Vagina (tissue), 2 donors: ENCODE measurements at regions not wholly inside any gene's neighbourhood (a gene's known extent, or its start where the extent isn't known, plus 50 kb on each side); places are given as distances from the start of the nearest gene placed in this dataset.

ENCODE experiments used
- CTCF ChIP-seq, 3 experiments: fragments of 450-650 bp in 2 of 3; fragments of 200-600 bp in 1 of 3; sonication (generic) in 1 of 3; IDR thresholded peaks; one replicate each; pipeline ENCODE4 v1.5.1; 2017 to 2019; ENCODE audit warnings: antibody characterized with exemption in 3 of 3, mild to moderate bottlenecking in 2 of 3, moderate library complexity in 2 of 3
- POLR2AphosphoS5 ChIP-seq, 2 donors: sonication (generic); formaldehyde crosslinking; IDR thresholded peaks; one replicate each; pipeline ENCODE4 v1.9.0; 2017; ENCODE audit warnings: antibody characterized with exemption in 2 of 2, mild to moderate bottlenecking in 2 of 2, low read depth in 1 of 2; ENCODE audit not compliant: insufficient read depth in 1 of 2

DNA sequence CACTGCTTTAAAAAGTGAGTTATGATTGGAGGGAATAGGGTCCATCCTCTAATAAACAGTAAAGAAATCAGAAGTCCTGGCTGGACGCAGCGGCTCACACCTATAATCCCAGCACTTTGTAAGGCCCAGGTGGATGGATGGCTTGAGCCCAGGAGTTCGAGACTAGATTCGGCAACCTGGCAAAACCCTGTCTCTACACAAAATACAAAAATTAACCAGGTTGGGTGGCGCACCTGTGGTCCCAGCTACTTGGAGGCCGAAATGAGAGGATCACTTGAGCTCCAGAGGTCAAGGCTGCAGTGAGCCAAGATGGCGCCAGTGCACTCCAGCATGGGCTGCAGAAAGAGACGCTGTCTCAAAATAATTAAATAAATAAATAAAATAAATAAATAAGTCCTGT, 171.2 kb downstream of the POTEB3 start:
- TF ChIP-seq CTCF (IDR thresholded peaks at IDR 0.05) (peak in 1 of 3 experiments; percentile 22), POLR2AphosphoS5 (IDR thresholded peaks at IDR 0.05; ENCODE audit: insufficient read depth in 1 of 2, low read depth in 1 of 2) (no peak)
